ENCODE measurements at regions not wholly inside any gene's neighbourhood (a gene's known extent, or its start where the extent isn't known, plus 50 kb on each side); places are given as distances from the start of the nearest gene placed in this dataset.

- H3K4me1 Mint-ChIP-seq: peaks cover 0 to 6% (median 2%) of the 10 kb centered on the region in 3 donors
- no peaks in the 10 kb centered on the region for H3K36me3 Mint-ChIP-seq
- no peak overlapping the region for H3K4me3 Mint-ChIP-seq
- peaks cover 13% of the 10 kb centered on the region for H3K27me3 Mint-ChIP-seq
- peaks cover 0 to 3% (median under 1%) of the 10 kb centered on the region in 3 donors for H3K9me3 Mint-ChIP-seq
- H3K27ac Mint-ChIP-seq: peak overlapping the region in 1 of 3 donors; percentile 17
These were observed 154.0 kb upstream of the THBS1 start for GRCh38 chr15:39426552-39427532.

GRCh38 chr15:39427705-39428104 is 153.2 kb upstream of the THBS1 start:
- Mint-ChIP-seq H3K4me1 (peaks cover 0 to 6% (median 2%) of the 10 kb centered on the region in 3 donors), H3K27ac (no peak overlapping the region), H3K9me3 (peaks cover 0 to 3% (median 3%) of the 10 kb centered on the region in 3 donors), H3K36me3 (no peaks in the 10 kb centered on the region), H3K4me3 (peak overlapping the region in 1 of 4 donors; percentile 7), H3K27me3 (peaks cover 16% of the 10 kb centered on the region)

GRCh38 chr15:39429898-39430357 is 151.0 kb upstream of the THBS1 start:
- Mint-ChIP-seq H3K27ac (no peak overlapping the region), H3K4me1 (peaks cover 0 to 6% (median 2%) of the 10 kb centered on the region in 3 donors), H3K4me3 (no peak overlapping the region), H3K36me3 (no peaks in the 10 kb centered on the region), H3K27me3 (peaks cover 20% of the 10 kb centered on the region), H3K9me3 (peaks cover 0 to 3% (median 3%) of the 10 kb centered on the region in 3 donors)

- Mint-ChIP-seq H3K4me1 (peaks cover 0 to 6% (median 2%) of the 10 kb centered on the region in 3 donors), H3K9me3 (peaks cover 0 to 3% (median 3%) of the 10 kb centered on the region in 3 donors), H3K27ac (no peak overlapping the region), H3K36me3 (no peaks in the 10 kb centered on the region), H3K27me3 (peaks cover 20% of the 10 kb centered on the region), H3K4me3 (no peak overlapping the region)
These were observed 150.5 kb upstream of the THBS1 start for GRCh38 chr15:39430389-39430788.

- peaks cover 0 to 6% (median 2%) of the 10 kb centered on the region in 3 donors for H3K4me1 Mint-ChIP-seq
- no peak overlapping the region for H3K27ac Mint-ChIP-seq
- peaks cover 0 to 3% (median 3%) of the 10 kb centered on the region in 3 donors for H3K9me3 Mint-ChIP-seq
- H3K4me3 Mint-ChIP-seq: no peak overlapping the region
- H3K36me3 Mint-ChIP-seq: no peaks in the 10 kb centered on the region
- H3K27me3 Mint-ChIP-seq: peaks cover 20% of the 10 kb centered on the region
These were observed 149.5 kb upstream of the THBS1 start for GRCh38 chr15:39431376-39431775.

- no peak overlapping the region for H3K27ac Mint-ChIP-seq
These were observed 148.9 kb upstream of the THBS1 start for GRCh38 chr15:39432026-39432425.

GRCh38 chr15:39432912-39433348 is 147.9 kb upstream of the THBS1 start:
- peaks cover 0 to 2% (median 0%) of the 10 kb centered on the region in 3 donors for H3K4me1 Mint-ChIP-seq
- peaks cover 0 to 3% (median 0%) of the 10 kb centered on the region in 3 donors for H3K9me3 Mint-ChIP-seq
- H3K27ac Mint-ChIP-seq: no peak overlapping the region
- H3K4me3 Mint-ChIP-seq: no peak overlapping the region
- H3K27me3 Mint-ChIP-seq: peaks cover 15% of the 10 kb centered on the region
- no peaks in the 10 kb centered on the region for H3K36me3 Mint-ChIP-seq

More at GRCh38 chr15:39432026-39432425, 148.9 kb upstream of the THBS1 start:
- peaks cover 0 to 4% (median 2%) of the 10 kb centered on the region in 3 donors for H3K4me1 Mint-ChIP-seq
- H3K4me3 Mint-ChIP-seq: no peak overlapping the region
- H3K9me3 Mint-ChIP-seq: peaks cover 0 to 3% (median 0%) of the 10 kb centered on the region in 3 donors
- peaks cover 18% of the 10 kb centered on the region for H3K27me3 Mint-ChIP-seq
- H3K36me3 Mint-ChIP-seq: no peaks in the 10 kb centered on the region

GRCh38 chr15:39433376-39433775 is 147.5 kb upstream of the THBS1 start:
- H3K27me3 Mint-ChIP-seq: peaks cover 15% of the 10 kb centered on the region
- no peak overlapping the region for H3K27ac Mint-ChIP-seq
- peaks cover 0 to 3% (median 0%) of the 10 kb centered on the region in 3 donors for H3K9me3 Mint-ChIP-seq
- peaks cover 0 to 2% (median 0%) of the 10 kb centered on the region in 3 donors for H3K4me1 Mint-ChIP-seq
- no peaks in the 10 kb centered on the region for H3K36me3 Mint-ChIP-seq
- no peak overlapping the region for H3K4me3 Mint-ChIP-seq

- Mint-ChIP-seq H3K9me3 (peaks cover 0 to 3% (median 0%) of the 10 kb centered on the region in 3 donors), H3K27me3 (peaks cover 13% of the 10 kb centered on the region), H3K4me1 (peaks cover 0 to 2% (median 0%) of the 10 kb centered on the region in 3 donors), H3K36me3 (no peaks in the 10 kb centered on the region), H3K4me3 (no peak overlapping the region), H3K27ac (no peak overlapping the region)
These were observed 146.7 kb upstream of the THBS1 start for GRCh38 chr15:39434163-39434562.

- H3K9me3 Mint-ChIP-seq: peaks cover 0 to 3% (median 0%) of the 10 kb centered on the region in 3 donors
- no peak overlapping the region for H3K4me3 Mint-ChIP-seq
- H3K27ac Mint-ChIP-seq: no peak overlapping the region
- H3K4me1 Mint-ChIP-seq: peaks cover 0 to 2% (median 0%) of the 10 kb centered on the region in 3 donors
- H3K27me3 Mint-ChIP-seq: peaks cover 12% of the 10 kb centered on the region
- H3K36me3 Mint-ChIP-seq: no peaks in the 10 kb centered on the region
These were observed 146.1 kb upstream of the THBS1 start for GRCh38 chr15:39434751-39435238.

GRCh38 chr15:39435244-39435643 is 145.6 kb upstream of the THBS1 start:
- Mint-ChIP-seq H3K4me3 (no peak overlapping the region), H3K4me1 (peaks cover 0 to 2% (median 0%) of the 10 kb centered on the region in 3 donors), H3K27me3 (peaks cover 9% of the 10 kb centered on the region), H3K27ac (no peak overlapping the region), H3K9me3 (peaks cover 0 to 3% (median 0%) of the 10 kb centered on the region in 3 donors), H3K36me3 (no peaks in the 10 kb centered on the region)

- no peaks in the 10 kb centered on the region for H3K4me1 Mint-ChIP-seq
- no peak overlapping the region for H3K27ac Mint-ChIP-seq
These were observed 142.6 kb upstream of the THBS1 start for GRCh38 chr15:39438260-39438659.

GRCh38 chr15:39438799-39439592 is 141.9 kb upstream of the THBS1 start:
- Mint-ChIP-seq H3K27me3 (peaks cover 4% of the 10 kb centered on the region), H3K9me3 (peaks cover 0 to 1% (median 0%) of the 10 kb centered on the region in 3 donors), H3K4me1 (no peaks in the 10 kb centered on the region), H3K4me3 (no peak overlapping the region), H3K27ac (no peak overlapping the region), H3K36me3 (no peaks in the 10 kb centered on the region)

More at GRCh38 chr15:39438260-39438659, 142.6 kb upstream of the THBS1 start:
- H3K27me3 Mint-ChIP-seq: peaks cover 2% of the 10 kb centered on the region
- H3K36me3 Mint-ChIP-seq: no peaks in the 10 kb centered on the region
- H3K4me3 Mint-ChIP-seq: no peak overlapping the region
- peaks cover 0 to 1% (median 0%) of the 10 kb centered on the region in 3 donors for H3K9me3 Mint-ChIP-seq

- Mint-ChIP-seq H3K4me1 (no peaks in the 10 kb centered on the region), H3K9me3 (peaks cover 0 to 1% (median 0%) of the 10 kb centered on the region in 3 donors), H3K27ac (no peak overlapping the region), H3K36me3 (no peaks in the 10 kb centered on the region), H3K4me3 (no peak overlapping the region), H3K27me3 (peaks cover 4% of the 10 kb centered on the region)
These were observed 138.0 kb upstream of the THBS1 start for GRCh38 chr15:39442898-39443297.
